Ovary (tissue), 3 donors: ENCODE measurements at regions not wholly inside any gene's neighbourhood (a gene's known extent, or its start where the extent isn't known, plus 50 kb on each side); places are given as distances from the start of the nearest gene placed in this dataset.

Source experiments
- CTCF ChIP-seq, 3 donors: fragments of 450-650 bp in 2 of 3; fragments of 200-600 bp in 1 of 3; IDR thresholded peaks; one replicate each; pipeline versions ENCODE4 v1.5.1 to v1.8.0; 2016 to 2022; ENCODE audit warnings: antibody characterized with exemption in 3 of 3, mild to moderate bottlenecking in 1 of 3
- EP300 ChIP-seq: sonication (generic); formaldehyde crosslinking; IDR thresholded peaks from one replicate; pipeline ENCODE4 v1.6.1; 2017; ENCODE audit warnings: antibody characterized with exemption
- POLR2A ChIP-seq: fragments of 450-650 bp; IDR thresholded peaks from one replicate; pipeline ENCODE4 v1.6.1; 2017; ENCODE audit warnings: antibody characterized with exemption, mild to moderate bottlenecking, moderate library complexity
- donor health status: DM: no; HTN: no; CAD: no.

GRCh38 chr20:48265791-48266190 lies 480.5 kb upstream of the SULF2 start:
- TF ChIP-seq CTCF (IDR thresholded peaks at IDR 0.05) (no peak), POLR2A (no peak), EP300 (no peak)
